G401 (cell line): ENCODE measurements at regions not wholly inside any gene's neighbourhood (a gene's known extent, or its start where the extent isn't known, plus 50 kb on each side); places are given as distances from the start of the nearest gene placed in this dataset.

Experiments
- DNase-seq: peaks from one replicate; pipeline ENCODE4 v3.0.0-alpha.2; 2015; ENCODE audit warnings: low spot score
- in situ Hi-C: cut with HindIII; loops from 2 replicates; pipeline ENCODE4 v1.10.0; 2016; ENCODE audit warnings: low sequenced_read_pairs, mixed read lengths

- DNase-seq = no peak
- in situ Hi-C loops = no loop called here
Observed at GRCh38 chr21:38139380-38140168, 117.2 kb upstream of the KCNJ15 start.

GRCh38 chr21:38140207-38140903, 116.4 kb upstream of the KCNJ15 start:
- in situ Hi-C loops = no loop called here
- DNase-seq = peak; percentile 8

- no peak for DNase-seq
- in situ Hi-C loops = no loop called here
Observed at GRCh38 chr21:38142224-38142623, 114.6 kb upstream of the KCNJ15 start.

- in situ Hi-C loops = no loop called here
- DNase-seq = no peak
Observed at GRCh38 chr21:38144193-38144592, 112.6 kb upstream of the KCNJ15 start.

- in situ Hi-C loops = no loop called here
- no peak for DNase-seq
Observed at GRCh38 chr21:38145104-38145503, 111.7 kb upstream of the KCNJ15 start.

GRCh38 chr21:38147391-38147790, 109.4 kb upstream of the KCNJ15 start:
- DNase-seq = no peak
- in situ Hi-C loops = no loop called here

- in situ Hi-C loops = no loop called here
- no peak for DNase-seq
Observed at GRCh38 chr21:38148046-38148445, 108.7 kb upstream of the KCNJ15 start.

- DNase-seq = no peak
- in situ Hi-C loops = no loop called here
Observed at GRCh38 chr21:38151021-38151645, 105.7 kb upstream of the KCNJ15 start.

- in situ Hi-C loops = no loop called here
- DNase-seq = no peak
Observed at GRCh38 chr21:38156200-38156599, 100.6 kb upstream of the KCNJ15 start.

- in situ Hi-C loops = no loop called here
- peak; percentile 37 for DNase-seq
Observed at GRCh38 chr21:38159355-38159754, 97.4 kb upstream of the KCNJ15 start.

- in situ Hi-C loops = no loop called here
- DNase-seq = peak; percentile 88
Observed at GRCh38 chr21:38165466-38166172, 91.2 kb upstream of the KCNJ15 start.

GRCh38 chr21:38166173-38166535, 90.6 kb upstream of the KCNJ15 start:
- in situ Hi-C loops = no loop called here

GRCh38 chr21:38167345-38167744, 89.4 kb upstream of the KCNJ15 start:
- in situ Hi-C loops = no loop called here
- no peak for DNase-seq

More at GRCh38 chr21:38166173-38166535, 90.6 kb upstream of the KCNJ15 start:
- DNase-seq = no peak

- DNase-seq = no peak
- in situ Hi-C loops = no loop called here
Observed at GRCh38 chr21:38170283-38170682, 86.5 kb upstream of the KCNJ15 start.

GRCh38 chr21:38170704-38171682, 85.8 kb upstream of the KCNJ15 start:
- no peak for DNase-seq

GRCh38 chr21:38171723-38172344, 85.0 kb upstream of the KCNJ15 start:
- DNase-seq = no peak
- in situ Hi-C loops = no loop called here

More at GRCh38 chr21:38170704-38171682, 85.8 kb upstream of the KCNJ15 start:
- in situ Hi-C loops = no loop called here

GRCh38 chr21:38173276-38174035, 83.3 kb upstream of the KCNJ15 start:
- DNase-seq = no peak
- in situ Hi-C loops = no loop called here
